HG03457 (cell line): ENCODE measurements at regions not wholly inside any gene's neighbourhood (a gene's known extent, or its start where the extent isn't known, plus 50 kb on each side); places are given as distances from the start of the nearest gene placed in this dataset.

ENCODE experiments used
- ATAC-seq: cut with Tn5 transposase; IDR thresholded peaks from one replicate; pipeline ENCODE4 v1.9.1; 2021; ENCODE audit warnings: moderate number of reproducible peaks; ENCODE audit not compliant: unreplicated experiment

- ATAC-seq = peak; percentile 81
Measured at GRCh38 chr1:58996341-58997059, 212.7 kb upstream of the JUN start.

GRCh38 chr1:58997060-58997411 lies 213.2 kb upstream of the JUN start:
- ATAC-seq = peak; percentile 48

DNA sequence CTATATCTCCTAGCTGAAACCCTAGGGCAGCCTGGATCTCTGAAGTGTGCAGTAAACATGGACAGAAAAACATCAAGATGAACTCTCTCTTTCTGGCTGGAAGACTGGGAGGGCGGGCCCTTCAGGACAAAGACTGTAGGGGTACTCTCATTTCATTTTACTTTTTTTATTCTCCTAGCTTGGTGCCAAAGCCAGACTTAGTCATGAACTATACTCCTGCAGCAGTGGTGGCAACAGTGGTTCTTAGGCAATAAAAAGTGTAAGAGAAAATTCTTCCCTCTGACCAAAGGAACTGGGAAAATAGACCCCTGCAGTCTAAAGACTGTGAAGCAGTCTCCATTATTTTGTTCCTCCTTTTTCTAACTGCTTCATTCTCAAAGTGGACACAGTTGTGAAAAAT lies 213.8 kb upstream of the JUN start:
- ATAC-seq = no peak

- ATAC-seq = no peak
Measured at GRCh38 chr1:58999676-59000075, 215.8 kb upstream of the JUN start.

- no peak for ATAC-seq
Measured at GRCh38 chr1:59004755-59005154, 220.9 kb upstream of the JUN start.

GRCh38 chr1:59005491-59006288 lies 221.8 kb upstream of the JUN start:
- ATAC-seq = no peak

DNA sequence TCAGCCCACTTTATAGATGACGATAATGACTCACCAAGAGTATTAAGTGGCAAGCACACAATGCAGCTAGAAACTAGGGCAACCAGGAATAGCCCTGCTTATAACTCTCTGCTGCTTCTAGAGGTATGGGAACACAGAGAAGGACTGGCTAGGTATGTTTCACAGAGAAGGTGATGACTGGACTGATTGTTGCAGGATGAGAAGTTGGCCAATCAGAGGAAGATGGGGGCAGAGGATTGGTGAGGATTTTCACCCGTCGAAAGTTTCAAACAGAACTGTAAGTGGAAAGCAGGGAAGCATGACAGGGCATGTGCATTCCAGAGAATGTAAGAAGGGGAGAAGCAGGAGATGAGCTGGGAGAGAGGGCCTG lies 222.4 kb upstream of the JUN start:
- no peak for ATAC-seq

DNA sequence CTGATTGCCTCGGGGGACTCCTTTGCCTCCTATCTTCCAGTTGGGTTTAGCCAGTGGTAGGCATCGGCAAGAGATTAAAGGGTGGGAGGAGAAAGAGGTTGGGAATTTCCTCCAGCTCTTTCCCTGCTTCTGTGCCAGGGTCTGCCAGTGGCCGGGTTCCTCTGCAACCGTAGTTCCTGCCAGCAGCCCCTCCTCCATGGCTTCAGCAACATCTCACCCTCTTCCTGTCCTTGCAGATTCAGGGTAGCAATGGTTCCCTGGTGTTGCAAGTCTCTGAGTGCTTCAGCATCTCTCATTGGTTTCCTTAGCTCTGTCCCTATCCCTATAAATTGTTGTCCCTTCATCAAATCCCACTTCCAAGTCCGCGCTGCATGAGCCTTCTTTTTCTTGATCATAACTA lies 223.1 kb upstream of the JUN start:
- ATAC-seq = no peak

DNA sequence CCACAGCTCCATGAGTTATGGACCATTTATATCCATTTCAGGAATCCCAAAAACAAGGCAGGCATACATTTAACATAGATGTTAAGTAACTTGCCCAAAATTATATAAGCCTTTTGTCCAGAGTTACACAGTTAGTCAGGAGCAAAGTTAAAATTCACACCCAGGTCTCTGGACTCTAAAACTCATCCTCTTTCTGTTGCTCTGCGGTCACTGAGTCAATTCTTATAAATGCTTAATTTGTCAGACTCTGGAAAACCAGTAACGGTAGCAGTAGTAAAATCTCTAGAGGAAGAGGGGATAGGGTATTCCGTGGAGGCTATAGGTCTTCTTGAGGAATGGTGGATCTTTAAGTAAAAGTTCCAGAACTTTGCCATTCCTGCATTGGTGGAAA lies 223.6 kb upstream of the JUN start:
- no peak for ATAC-seq

DNA sequence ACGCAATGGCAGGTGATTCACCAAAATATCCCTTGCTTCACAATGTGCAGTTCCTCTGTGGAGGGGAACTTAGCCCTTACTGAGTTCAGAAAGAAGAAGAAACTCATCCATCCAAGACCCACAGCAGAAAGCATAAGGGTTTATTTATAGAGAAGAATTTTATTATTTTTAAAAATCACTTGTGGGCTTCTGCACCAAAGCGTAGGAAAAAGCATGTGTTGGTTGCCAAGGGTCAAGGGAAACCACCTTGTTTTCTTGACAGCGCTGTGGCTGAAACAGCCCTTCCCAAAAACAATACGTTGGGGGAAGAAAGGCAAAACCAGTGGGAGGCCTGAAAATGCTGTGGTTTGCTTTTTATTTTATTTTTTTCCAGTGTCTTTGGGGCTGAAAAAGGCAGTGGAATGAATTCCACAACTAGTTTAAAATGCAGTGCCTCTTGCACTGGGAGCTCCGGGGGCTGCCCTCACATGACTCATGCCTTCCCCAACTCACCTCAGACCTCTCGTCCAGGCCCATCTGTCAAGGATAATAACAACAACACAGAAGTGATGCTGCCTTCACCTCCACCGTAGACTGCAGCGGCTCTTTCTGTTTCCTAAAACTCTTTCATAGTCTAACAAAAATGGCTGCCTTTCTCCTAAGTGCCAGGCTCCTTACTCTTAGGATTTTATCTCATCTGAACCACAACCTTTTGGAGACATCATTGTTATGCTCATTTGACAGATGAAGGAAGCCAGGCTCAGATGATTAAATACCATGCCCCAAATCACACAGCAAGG lies 224.2 kb upstream of the JUN start:
- no peak for ATAC-seq

- ATAC-seq = no peak
Measured at GRCh38 chr1:59008599-59009347, 224.9 kb upstream of the JUN start.

- no peak for ATAC-seq
Measured at GRCh38 chr1:59011663-59012062, 227.8 kb upstream of the JUN start.

GRCh38 chr1:59012378-59012777 lies 228.5 kb upstream of the JUN start:
- ATAC-seq = no peak

DNA sequence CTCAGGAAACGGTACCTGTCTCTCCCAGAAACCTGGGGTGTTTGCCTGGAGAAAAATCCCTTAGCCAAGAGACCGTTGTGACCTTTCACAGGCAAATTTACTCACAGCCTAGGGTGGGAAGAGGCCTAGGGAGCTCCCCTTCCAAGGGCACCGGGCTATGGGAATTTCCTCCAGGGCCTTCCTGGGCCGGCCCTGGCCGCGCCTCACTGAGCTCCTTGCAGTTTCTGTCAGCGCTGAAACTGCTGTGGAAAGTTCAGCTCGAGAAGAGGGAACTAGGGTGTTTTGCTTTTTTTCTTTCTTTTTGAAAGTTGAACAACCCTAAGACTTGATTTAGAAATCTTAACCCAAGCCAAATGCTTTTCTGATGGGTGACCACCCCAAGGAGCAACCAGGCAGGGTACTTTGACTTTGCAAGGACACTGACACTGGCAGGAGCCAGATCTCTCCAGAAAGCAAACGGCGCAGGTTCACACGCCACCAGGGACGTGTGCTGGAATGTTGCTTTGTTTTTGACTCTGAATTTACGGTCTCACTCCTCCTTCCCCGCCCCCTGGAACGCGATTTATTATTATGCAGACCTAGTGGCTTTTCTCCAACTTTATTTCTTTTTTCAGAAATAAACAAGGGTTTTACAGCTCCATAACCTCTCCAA lies 229.6 kb upstream of the JUN start:
- peak; percentile 44 for ATAC-seq

DNA sequence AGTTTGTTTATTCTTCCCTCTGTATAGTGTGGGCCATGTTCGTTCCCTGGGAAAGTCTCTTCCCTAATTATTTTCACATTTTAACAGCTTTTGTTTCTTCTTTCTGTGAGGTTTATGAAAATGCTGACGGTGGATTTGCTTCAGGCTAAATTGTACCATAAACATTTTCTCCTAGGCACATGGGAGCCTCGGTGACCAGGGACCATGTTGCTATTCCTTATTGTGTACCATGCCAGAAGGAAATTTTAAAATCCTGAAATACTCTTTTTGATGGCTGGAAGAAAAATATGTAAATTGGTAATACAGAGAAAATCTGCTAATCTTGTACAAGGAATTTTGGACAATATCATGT lies 230.1 kb upstream of the JUN start:
- ATAC-seq = no peak

DNA sequence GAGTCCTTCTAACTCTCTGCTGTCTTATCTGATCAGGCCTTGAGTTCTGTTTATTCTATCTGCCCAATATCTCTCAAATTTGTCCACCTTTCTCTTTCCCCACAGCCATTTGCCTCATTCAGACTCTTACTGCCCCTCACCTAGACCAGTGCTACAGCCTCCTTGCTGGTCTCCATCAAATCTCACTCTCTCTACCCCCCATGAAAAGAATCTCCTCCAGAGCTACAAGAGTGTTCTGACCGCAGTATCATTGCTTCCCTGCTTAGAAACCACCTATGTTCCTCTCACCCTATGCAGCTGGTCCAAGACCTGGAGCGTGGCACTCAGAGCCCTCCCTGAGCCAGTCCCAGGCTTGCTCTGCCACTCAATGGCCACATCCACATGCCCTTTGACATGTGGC lies 231.0 kb upstream of the JUN start:
- no peak for ATAC-seq

DNA sequence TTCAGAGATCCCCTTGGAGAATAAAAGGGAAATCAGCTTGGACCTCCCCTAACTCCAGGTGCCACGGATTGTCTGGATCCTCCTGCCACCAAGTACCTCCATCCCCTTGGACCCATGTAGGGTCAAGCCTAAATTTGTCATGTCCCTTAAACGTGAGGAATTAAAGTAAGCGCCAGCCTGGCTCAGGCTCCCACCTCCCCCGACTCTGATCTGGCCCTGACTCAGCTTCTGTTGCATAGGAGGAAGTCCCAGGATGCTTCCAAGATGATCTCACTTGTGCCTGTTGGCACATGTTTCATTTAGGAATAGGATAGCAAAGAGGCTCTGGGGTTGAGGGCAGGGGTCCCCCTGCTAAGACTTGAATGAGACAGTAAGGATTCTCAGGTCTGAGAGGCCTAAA lies 231.9 kb upstream of the JUN start:
- ATAC-seq = no peak

DNA sequence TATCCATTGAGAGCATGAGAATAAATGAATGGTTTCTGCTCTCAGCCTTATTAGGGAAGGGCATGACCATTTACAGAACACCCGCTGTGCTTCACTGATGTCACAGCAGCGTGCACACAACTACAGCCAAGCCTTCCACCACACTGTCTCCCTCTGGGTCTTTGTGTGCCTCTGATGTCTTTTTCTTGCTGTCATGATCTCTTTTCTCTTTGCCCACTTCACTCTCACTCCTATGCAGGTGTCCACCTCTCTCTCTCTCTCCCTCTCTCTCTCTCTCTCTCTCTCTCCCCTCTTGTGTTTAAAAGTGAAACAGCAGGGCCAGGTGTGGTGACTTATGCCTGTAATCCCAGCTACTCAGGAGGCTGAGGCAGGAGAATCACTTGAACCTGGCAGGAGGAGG lies 232.5 kb upstream of the JUN start:
- no peak for ATAC-seq

GRCh38 chr1:59017501-59018231 lies 233.8 kb upstream of the JUN start:
- ATAC-seq = no peak

GRCh38 chr1:59018446-59018845 lies 234.6 kb upstream of the JUN start:
- ATAC-seq = no peak
